B cell (primary cell): ENCODE measurements at regions not wholly inside any gene's neighbourhood (a gene's known extent, or its start where the extent isn't known, plus 50 kb on each side); places are given as distances from the start of the nearest gene placed in this dataset.

ENCODE experiments used
- ATAC-seq: fragments of 200-7000 bp; cut with Tn5 transposase; one replicate; pipeline ENCODE4 v1.10.0; 2021; ENCODE audit warnings: low read depth, mild to moderate bottlenecking, moderate number of reproducible peaks, moderate library complexity
- CTCF ChIA-PET: fragments of 350-600 bp; sonication (Branson Sonifier 250); formaldehyde crosslinking; loops from one replicate; lab custom pipeline; 2021; ENCODE audit warnings: antibody characterized with exemption, inconsistent platforms; lab: Charles Lee
- POLR2A ChIA-PET: fragments of 350-600 bp; sonication (Branson Sonifier 250); formaldehyde crosslinking; loops from one replicate; lab custom pipeline; 2021; ENCODE audit warnings: antibody characterized with exemption; lab: Charles Lee
- DNase-seq: peaks from one replicate; pipeline ENCODE4 v3.0.0; 2013
- H2AFZ ChIP-seq: 2 replicates; pipeline ENCODE4 v1.6.1; 2012; ENCODE audit warnings: mild to moderate bottlenecking, low read depth, low read length; ENCODE audit not compliant: insufficient read depth, poor library complexity, severe bottlenecking
- H3K27ac ChIP-seq, 2 donors: 1 replicate in 1 of 2; 2 replicates in 1 of 2; pipeline ENCODE4 v1.5.1; 2012 to 2013; ENCODE audit warnings: low read length in 2 of 2, mild to moderate bottlenecking in 2 of 2, moderate library complexity in 1 of 2
- H3K27me3 ChIP-seq, 4 experiments: fragments of 200-600 bp in 1 of 4; sonication (generic) in 1 of 4; replicated peaks in 1 of 4; 1 replicate in 2 of 4; 2 replicates in 2 of 4; pipeline versions ENCODE4 v1.6.1 to v1.7.0; 2013 to 2016; ENCODE audit warnings: low read length in 3 of 4, mild to moderate bottlenecking in 2 of 4, mixed read lengths in 1 of 4, moderate library complexity in 1 of 4; ENCODE audit not compliant: insufficient read depth in 4 of 4, control insufficient read depth in 3 of 4; ENCODE audit errors: control extremely low read depth in 1 of 4
- H3K36me3 ChIP-seq, 2 experiments: replicated peaks in 1 of 2; 1 replicate in 1 of 2; 2 replicates in 1 of 2; pipeline versions ENCODE4 v1.6.1 to v1.7.1; 2013; ENCODE audit warnings: low read length in 1 of 2; ENCODE audit not compliant: insufficient read depth in 2 of 2, control insufficient read depth in 1 of 2; ENCODE audit errors: control extremely low read depth in 1 of 2, extremely low read depth in 1 of 2
- H3K4me1 ChIP-seq, 2 donors: fragments of 200-600 bp in 1 of 2; sonication (generic) in 1 of 2; 1 replicate in 1 of 2; 2 replicates in 1 of 2; pipeline versions ENCODE4 v1.5.1 to v1.6.1; 2013 to 2017; ENCODE audit warnings: low read length in 2 of 2; ENCODE audit not compliant: control insufficient read depth in 2 of 2, insufficient read depth in 2 of 2
- H3K4me2 ChIP-seq: replicated peaks from 2 replicates; pipeline ENCODE3; 2012; ENCODE audit warnings: mild to moderate bottlenecking, low read depth, low read length; ENCODE audit not compliant: poor library complexity, severe bottlenecking
- H3K4me3 ChIP-seq, 5 experiments: fragments of 200-600 bp in 1 of 5; sonication (generic) in 1 of 5; 1 replicate in 3 of 5; 2 replicates in 2 of 5; pipeline versions ENCODE4 v1.5.1 to v1.7.0; 2011 to 2016; ENCODE audit warnings: low read length in 4 of 5, mild to moderate bottlenecking in 4 of 5, low read depth in 2 of 5, control low read depth in 1 of 5, moderate library complexity in 1 of 5; ENCODE audit not compliant: insufficient read depth in 1 of 5; ENCODE audit errors: control extremely low read depth in 1 of 5, extremely low read depth in 1 of 5
- H3K79me2 ChIP-seq: fragments of 200-600 bp; sonication (generic); one replicate; pipeline ENCODE4 v1.6.0; 2016; ENCODE audit warnings: low read length; ENCODE audit not compliant: control insufficient read depth, insufficient read depth
- H3K9ac ChIP-seq: fragments of 200-600 bp; sonication (generic); 2 replicates; pipeline ENCODE4 v1.6.1; 2017; ENCODE audit warnings: mild to moderate bottlenecking, low read length, moderate library complexity
- H3K9me3 ChIP-seq, 3 donors: one replicate each; pipeline versions ENCODE4 v1.6.1 to v1.7.1; 2013; ENCODE audit warnings: low read length in 2 of 3; ENCODE audit not compliant: control insufficient read depth in 2 of 3, insufficient read depth in 1 of 3; ENCODE audit errors: control extremely low read depth in 1 of 3
- H4K20me1 ChIP-seq: 2 replicates; pipeline ENCODE4 v1.6.0; 2012; ENCODE audit warnings: mild to moderate bottlenecking, low read length; ENCODE audit not compliant: insufficient read depth, control insufficient read depth, poor library complexity, severe bottlenecking
- H3K27ac Mint-ChIP-seq: one replicate; pipeline ENCODE4 v1.8.0; 2021; ENCODE audit warnings: mixed read lengths
- H3K27me3 Mint-ChIP-seq: one replicate; pipeline ENCODE4 v1.8.0; 2021; ENCODE audit warnings: mixed read lengths
- H3K4me1 Mint-ChIP-seq: one replicate; pipeline ENCODE4 v1.8.0; 2021; ENCODE audit warnings: mixed read lengths
- H3K4me3 Mint-ChIP-seq: one replicate; pipeline ENCODE4 v1.8.0; 2021; ENCODE audit warnings: mixed read lengths
- H3K9me3 Mint-ChIP-seq: one replicate; pipeline ENCODE4 v1.8.0; 2022; ENCODE audit warnings: mixed read lengths; ENCODE audit not compliant: insufficient read depth
- EZH2 ChIP-seq: IDR thresholded peaks from 2 replicates; pipeline ENCODE4 v1.6.1; 2012; ENCODE audit warnings: borderline replicate concordance, low read depth, mild to moderate bottlenecking, moderate library complexity, low read length; ENCODE audit not compliant: insufficient read depth, poor library complexity, severe bottlenecking
- WGBS: methylation state at CpG from one replicate; pipeline ENCODE4 v1.1.5; 2013; ENCODE audit warnings: missing lambda C conversion rate; ENCODE audit not compliant: insufficient coverage; 5-methylcytosine and 5-hydroxymethylcytosine counted together
- intact Hi-C: fragments of 100-400 bp; cut with micrococcal nuclease; formaldehyde crosslinking; loops from one replicate; pipeline ENCODE4 v1.10.0; 2022
- TF ChIP-seq, protein P1 (sequence below): fragments of 200-600 bp; IDR thresholded peaks from one replicate; pipeline ENCODE4 v1.8.0; 2022; ENCODE audit warnings: antibody characterized with exemption, mild to moderate bottlenecking

DNA sequence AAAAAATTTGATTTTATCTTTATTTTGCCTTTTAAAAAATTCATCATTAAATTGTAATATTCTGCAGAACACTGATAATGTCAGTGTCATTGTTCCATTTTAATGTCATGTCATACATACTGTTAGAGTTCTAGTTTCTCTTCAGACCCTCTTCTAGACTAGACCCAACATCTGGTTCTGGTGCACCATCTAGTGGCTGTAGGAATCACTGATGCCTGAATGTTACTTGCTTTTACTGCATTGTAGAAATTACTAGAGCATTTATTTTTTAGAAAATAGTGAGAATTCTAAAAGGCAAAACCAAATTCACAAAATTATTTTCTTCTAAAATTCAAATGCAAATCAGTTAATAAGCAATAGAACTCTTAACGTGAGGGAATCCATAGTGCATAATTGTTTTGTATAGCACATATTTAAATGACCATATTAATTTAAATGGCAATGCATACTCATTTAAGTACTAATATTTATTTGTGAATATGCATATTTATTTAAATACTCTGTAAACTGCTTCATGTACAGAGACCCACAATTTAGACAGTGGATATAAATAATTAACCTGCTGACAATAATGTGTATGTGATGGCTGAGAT, 425.7 kb downstream of the KLF12 start:
- no peaks in the 10 kb centered on the region for H3K79me2 ChIP-seq
- H3K4me1 Mint-ChIP-seq, result peaks cover 9% of the 10 kb centered on the region
- H3K4me3 Mint-ChIP-seq, result no peak overlapping the region
- WGBS, result no CpG with 5 or more reads among the region's 1 CpG
- no peaks in the 10 kb centered on the region for H3K27me3 Mint-ChIP-seq
- no peak overlapping the region for H2AFZ ChIP-seq
- H3K4me1 ChIP-seq, result no peaks in the 10 kb centered on the region
- H3K9ac ChIP-seq, result no peak overlapping the region
- ATAC-seq (no peak), DNase-seq (peak; percentile 45)
- H3K27ac ChIP-seq, result no peak overlapping the region
- CTCF ChIA-PET, result no interaction called here
- no peaks in the 10 kb centered on the region for H4K20me1 ChIP-seq
- H3K4me2 ChIP-seq, result no peak overlapping the region
- intact Hi-C loops, result loop anchor here (2.0 kb wide), 1 partner anchor 900 kb away; no protein-coding TSS in a partner anchor
- H3K27me3 ChIP-seq, result no peaks in the 10 kb centered on the region
- no peak overlapping the region for H3K27ac Mint-ChIP-seq
- TF ChIP-seq, protein P1, sequence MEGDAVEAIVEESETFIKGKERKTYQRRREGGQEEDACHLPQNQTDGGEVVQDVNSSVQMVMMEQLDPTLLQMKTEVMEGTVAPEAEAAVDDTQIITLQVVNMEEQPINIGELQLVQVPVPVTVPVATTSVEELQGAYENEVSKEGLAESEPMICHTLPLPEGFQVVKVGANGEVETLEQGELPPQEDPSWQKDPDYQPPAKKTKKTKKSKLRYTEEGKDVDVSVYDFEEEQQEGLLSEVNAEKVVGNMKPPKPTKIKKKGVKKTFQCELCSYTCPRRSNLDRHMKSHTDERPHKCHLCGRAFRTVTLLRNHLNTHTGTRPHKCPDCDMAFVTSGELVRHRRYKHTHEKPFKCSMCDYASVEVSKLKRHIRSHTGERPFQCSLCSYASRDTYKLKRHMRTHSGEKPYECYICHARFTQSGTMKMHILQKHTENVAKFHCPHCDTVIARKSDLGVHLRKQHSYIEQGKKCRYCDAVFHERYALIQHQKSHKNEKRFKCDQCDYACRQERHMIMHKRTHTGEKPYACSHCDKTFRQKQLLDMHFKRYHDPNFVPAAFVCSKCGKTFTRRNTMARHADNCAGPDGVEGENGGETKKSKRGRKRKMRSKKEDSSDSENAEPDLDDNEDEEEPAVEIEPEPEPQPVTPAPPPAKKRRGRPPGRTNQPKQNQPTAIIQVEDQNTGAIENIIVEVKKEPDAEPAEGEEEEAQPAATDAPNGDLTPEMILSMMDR, result peak; percentile 65
- no peak for TF ChIP-seq EZH2
- H3K36me3 ChIP-seq, result peaks cover 3 to 50% of the 10 kb centered on the region in 2 experiments
- H3K9me3 ChIP-seq, result no peaks in the 10 kb centered on the region
- POLR2A ChIA-PET, result no interaction called here
- no peak overlapping the region for H3K4me3 ChIP-seq
- H3K9me3 Mint-ChIP-seq, result no peaks in the 10 kb centered on the region

DNA sequence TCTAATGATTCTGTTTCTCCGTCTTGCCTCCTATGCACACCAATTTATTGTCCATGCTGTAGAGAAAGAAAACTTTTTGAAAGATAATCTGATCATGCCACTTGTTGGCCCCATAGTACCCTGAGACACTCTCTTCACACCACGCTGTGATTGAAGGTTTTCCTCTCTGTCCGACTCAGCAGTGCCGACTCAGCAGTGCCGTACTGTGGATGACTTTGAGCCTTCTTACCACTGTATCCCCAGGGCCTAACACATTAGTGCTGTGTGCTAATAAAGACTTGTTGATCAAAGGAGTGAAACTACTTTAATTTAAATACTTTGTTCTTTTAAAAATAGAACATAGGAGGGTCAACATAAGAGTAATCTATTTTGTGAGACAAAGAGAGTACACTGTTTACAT, 429.6 kb downstream of the KLF12 start:
- no peak overlapping the region for H3K4me3 Mint-ChIP-seq
- WGBS, result 100% methylated on average over 1 of the region's 5 CpGs

More for the DNA sequence above, 429.6 kb downstream of the KLF12 start:
- Histone ChIP-seq H3K4me2 (no peak overlapping the region), H2AFZ (no peak overlapping the region), H3K4me3 (no peak overlapping the region), H3K9ac (no peak overlapping the region), H3K36me3 (peaks cover 3 to 24% of the 10 kb centered on the region in 2 experiments), H3K79me2 (no peaks in the 10 kb centered on the region), H3K4me1 (peaks cover 0 to 7% of the 10 kb centered on the region in 2 donors), H3K9me3 (no peaks in the 10 kb centered on the region), H4K20me1 (no peaks in the 10 kb centered on the region), H3K27me3 (no peaks in the 10 kb centered on the region), H3K27ac (no peak overlapping the region)
- H3K27me3 Mint-ChIP-seq, result no peaks in the 10 kb centered on the region
- H3K9me3 Mint-ChIP-seq, result no peaks in the 10 kb centered on the region
- ChIA-PET CTCF (no interaction called here), POLR2A (no interaction called here)
- H3K27ac Mint-ChIP-seq, result no peak overlapping the region
- TF ChIP-seq, protein P1, result no peak
- TF ChIP-seq EZH2, result no peak
- DNase-seq (no peak), ATAC-seq (no peak)
- intact Hi-C loops, result no loop called here
- peaks cover 18% of the 10 kb centered on the region for H3K4me1 Mint-ChIP-seq
